Astrocyte (in vitro differentiated cells and primary cell): ENCODE measurements at regions not wholly inside any gene's neighbourhood (a gene's known extent, or its start where the extent isn't known, plus 50 kb on each side); places are given as distances from the start of the nearest gene placed in this dataset.
"Not testable (repeated sequence)": the region's sequence is repeated elsewhere in the genome, so short reads cannot be mapped to it uniquely, and the experiment has no call there.

Source experiments
- DNase-seq: peaks from one replicate; pipeline ENCODE4 v3.0.0-alpha.2; 2010; ENCODE audit warnings: low read depth
- FAIRE-seq: peaks from 2 replicates; lab custom pipeline; 2011; peaks lifted over from hg19 to GRCh38; lab: Jason Lieb, UNC
- H2AFZ ChIP-seq: 2 replicates; pipeline ENCODE4 v1.6.0; 2012; ENCODE audit warnings: low read depth, low read length, inconsistent platforms
- H3K27ac ChIP-seq: 2 replicates; pipeline ENCODE4 v1.5.1; 2011; ENCODE audit warnings: low read depth, low read length, inconsistent platforms
- H3K27me3 ChIP-seq: 2 replicates; pipeline ENCODE4 v1.6.0; 2011; ENCODE audit warnings: low read length, inconsistent platforms; ENCODE audit not compliant: insufficient read depth
- H3K36me3 ChIP-seq: 2 replicates; pipeline ENCODE4 v1.5.1; 2011; ENCODE audit warnings: low read length, inconsistent platforms; ENCODE audit not compliant: insufficient read depth
- H3K4me1 ChIP-seq: 2 replicates; pipeline ENCODE4 v1.5.1; 2011; ENCODE audit warnings: low read length, inconsistent platforms; ENCODE audit not compliant: insufficient read depth
- H3K4me2 ChIP-seq: 2 replicates; pipeline ENCODE4 v1.6.0; 2012; ENCODE audit warnings: low read length, inconsistent platforms
- H3K4me3 ChIP-seq: 2 replicates; pipeline ENCODE4 v1.5.1; 2011; ENCODE audit warnings: low read depth, mild to moderate bottlenecking, low read length, inconsistent platforms; ENCODE audit not compliant: insufficient read depth
- H3K79me2 ChIP-seq: 2 replicates; pipeline ENCODE4 v1.6.0; 2012; ENCODE audit warnings: mild to moderate bottlenecking, low read length, inconsistent platforms; ENCODE audit not compliant: insufficient read depth
- H3K9ac ChIP-seq: 2 replicates; pipeline ENCODE4 v1.6.0; 2012; ENCODE audit warnings: mild to moderate bottlenecking, low read length, inconsistent platforms
- H3K9me3 ChIP-seq: 2 replicates; pipeline ENCODE4 v1.5.1; 2012; ENCODE audit warnings: low read depth, mild to moderate bottlenecking, low read length, inconsistent platforms; ENCODE audit not compliant: insufficient read depth
- H4K20me1 ChIP-seq: 2 replicates; pipeline ENCODE4 v1.6.0; 2012; ENCODE audit warnings: low read length, inconsistent platforms; ENCODE audit not compliant: insufficient read depth
- H3K27ac Mint-ChIP-seq: one replicate; pipeline ENCODE4 v1.8.0; 2021; ENCODE audit warnings: mild to moderate bottlenecking, mixed read lengths; ENCODE audit not compliant: unreplicated experiment
- H3K27me3 Mint-ChIP-seq: one replicate; pipeline ENCODE4 v1.8.0; 2021; ENCODE audit warnings: low read depth, mixed read lengths; ENCODE audit not compliant: unreplicated experiment
- H3K36me3 Mint-ChIP-seq: one replicate; pipeline ENCODE4 v1.8.0; 2021; ENCODE audit warnings: low read depth, mixed read lengths; ENCODE audit not compliant: unreplicated experiment
- H3K4me1 Mint-ChIP-seq: one replicate; pipeline ENCODE4 v1.8.0; 2021; ENCODE audit warnings: low read depth, mixed read lengths; ENCODE audit not compliant: unreplicated experiment
- H3K4me3 Mint-ChIP-seq: one replicate; pipeline ENCODE4 v1.8.0; 2021; ENCODE audit warnings: mild to moderate bottlenecking, moderate library complexity, mixed read lengths; ENCODE audit not compliant: unreplicated experiment
- H3K9me3 Mint-ChIP-seq: one replicate; pipeline ENCODE4 v1.8.0; 2021; ENCODE audit warnings: mild to moderate bottlenecking, mixed read lengths; ENCODE audit not compliant: unreplicated experiment
- CTCF ChIP-seq: IDR thresholded peaks from 2 replicates; pipeline ENCODE4 v1.5.1; 2011; ENCODE audit warnings: low read depth, mild to moderate bottlenecking, inconsistent platforms, low read length, moderate library complexity; ENCODE audit not compliant: insufficient read depth
- EZH2 ChIP-seq: IDR thresholded peaks from 2 replicates; pipeline ENCODE4 v1.6.1; 2012; ENCODE audit warnings: mild to moderate bottlenecking, low read length, inconsistent platforms; ENCODE audit not compliant: insufficient read depth

GRCh38 chr22:48919187-48919590 is 908.5 kb downstream of the BRD1 start:
- TF ChIP-seq CTCF, result no peak
- TF ChIP-seq EZH2, result no peak
- Histone ChIP-seq H3K4me2 (no peak overlapping the region), H3K36me3 (no peaks in the 10 kb centered on the region), H3K79me2 (no peaks in the 10 kb centered on the region), H3K9me3 (peaks cover 2% of the 10 kb centered on the region), H4K20me1 (no peaks in the 10 kb centered on the region), H3K4me1 (no peaks in the 10 kb centered on the region), H3K4me3 (no peak overlapping the region), H3K9ac (no peak overlapping the region), H3K27ac (no peak overlapping the region), H3K27me3 (no peaks in the 10 kb centered on the region), H2AFZ (no peak overlapping the region)
- DNase-seq (no peak), FAIRE-seq (no peak)
- Mint-ChIP-seq H3K4me3 (no peak overlapping the region), H3K36me3 (no peaks in the 10 kb centered on the region), H3K4me1 (no peaks in the 10 kb centered on the region), H3K9me3 (peaks cover 13% of the 10 kb centered on the region), H3K27me3 (peaks cover 36% of the 10 kb centered on the region), H3K27ac (no peak overlapping the region)

GRCh38 chr22:48918585-48919186 is 909.0 kb downstream of the BRD1 start:
- Histone ChIP-seq H3K9ac (no peak overlapping the region), H3K36me3 (no peaks in the 10 kb centered on the region), H2AFZ (no peak overlapping the region), H3K4me1 (no peaks in the 10 kb centered on the region), H3K27ac (no peak overlapping the region), H3K4me3 (no peak overlapping the region), H3K4me2 (no peak overlapping the region), H3K9me3 (peaks cover 2% of the 10 kb centered on the region), H3K27me3 (no peaks in the 10 kb centered on the region), H3K79me2 (no peaks in the 10 kb centered on the region), H4K20me1 (no peaks in the 10 kb centered on the region)
- peaks cover 32% of the 10 kb centered on the region for H3K27me3 Mint-ChIP-seq
- DNase-seq, result no peak
- no peak for FAIRE-seq
- H3K4me3 Mint-ChIP-seq, result no peak overlapping the region
- H3K36me3 Mint-ChIP-seq, result no peaks in the 10 kb centered on the region
- peaks cover 13% of the 10 kb centered on the region for H3K9me3 Mint-ChIP-seq
- H3K27ac Mint-ChIP-seq, result no peak overlapping the region
- TF ChIP-seq CTCF (no peak), EZH2 (no peak)
- H3K4me1 Mint-ChIP-seq, result no peaks in the 10 kb centered on the region

- not testable (repeated sequence) for H3K27me3 ChIP-seq, DNase-seq, FAIRE-seq, H3K4me1 Mint-ChIP-seq, H3K27ac Mint-ChIP-seq, H3K27ac ChIP-seq, H3K9me3 Mint-ChIP-seq, H3K36me3 Mint-ChIP-seq, H2AFZ ChIP-seq, H4K20me1 ChIP-seq, H3K9ac ChIP-seq, H3K36me3 ChIP-seq, H3K4me3 Mint-ChIP-seq, H3K79me2 ChIP-seq, H3K4me3 ChIP-seq, H3K9me3 ChIP-seq, H3K4me1 ChIP-seq, H3K4me2 ChIP-seq
- H3K27me3 Mint-ChIP-seq, result peaks cover 11% of the 10 kb centered on the region
These were observed 915.2 kb downstream of the BRD1 start for GRCh38 chr22:48912356-48913066.

GRCh38 chr22:48911647-48912046 is 916.0 kb downstream of the BRD1 start:
- H4K20me1 ChIP-seq, H3K27ac ChIP-seq, H3K4me3 Mint-ChIP-seq, H3K9me3 ChIP-seq, H3K4me1 Mint-ChIP-seq, H3K9me3 Mint-ChIP-seq, H3K4me1 ChIP-seq, H3K27ac Mint-ChIP-seq, H3K4me3 ChIP-seq, H3K4me2 ChIP-seq, H3K79me2 ChIP-seq, DNase-seq, H3K36me3 Mint-ChIP-seq, H3K9ac ChIP-seq, FAIRE-seq, H2AFZ ChIP-seq, H3K36me3 ChIP-seq, H3K27me3 ChIP-seq: not testable (repeated sequence)
- H3K27me3 Mint-ChIP-seq, result peaks cover 20% of the 10 kb centered on the region

GRCh38 chr22:48911067-48911466 is 916.6 kb downstream of the BRD1 start:
- not testable (repeated sequence) for H3K4me3 ChIP-seq, DNase-seq, H3K4me2 ChIP-seq, H3K9me3 Mint-ChIP-seq, H3K4me1 Mint-ChIP-seq, H3K27ac Mint-ChIP-seq, H3K36me3 Mint-ChIP-seq, H2AFZ ChIP-seq, H3K9ac ChIP-seq, H3K4me1 ChIP-seq, H3K9me3 ChIP-seq, H3K36me3 ChIP-seq, H4K20me1 ChIP-seq, H3K27ac ChIP-seq, H3K27me3 ChIP-seq, H3K79me2 ChIP-seq, H3K4me3 Mint-ChIP-seq, FAIRE-seq
- H3K27me3 Mint-ChIP-seq, result peaks cover 26% of the 10 kb centered on the region
